Adrenal gland (tissue), 9 donors: ENCODE measurements at regions not wholly inside any gene's neighbourhood (a gene's known extent, or its start where the extent isn't known, plus 50 kb on each side); places are given as distances from the start of the nearest gene placed in this dataset.

ENCODE experiments used
- DNase-seq, 7 donors: peaks; one replicate each; pipeline ENCODE4 v3.0.0-alpha.2; 2019 to 2020
- H3K27ac ChIP-seq, 5 donors: fragments of 200-600 bp; sonication (generic) in 4 of 5; 1 replicate in 3 of 5; 2 replicates in 2 of 5; pipeline versions ENCODE4 v1.5.1 to v1.8.0; 2016 to 2020; ENCODE audit warnings: mild to moderate bottlenecking in 1 of 5
- H3K27me3 ChIP-seq: fragments of 200-600 bp; 2 replicates; pipeline ENCODE4 v1.8.0; 2021
- H3K36me3 ChIP-seq, 2 donors: fragments of 200-600 bp; replicated peaks in 1 of 2; 1 replicate in 1 of 2; 2 replicates in 1 of 2; pipeline versions ENCODE4 v1.5.1 to v1.8.0; 2018 to 2022
- H3K4me1 ChIP-seq, 2 donors: fragments of 200-600 bp; replicated peaks in 1 of 2; 1 replicate in 1 of 2; 2 replicates in 1 of 2; pipeline versions ENCODE4 v1.5.1 to v1.8.0; 2018 to 2021
- H3K4me3 ChIP-seq, 4 donors: fragments of 200-600 bp; sonication (generic) in 3 of 4; one replicate each; pipeline ENCODE4 v1.5.1; 2016 to 2018
- H3K9me3 ChIP-seq, 3 donors: fragments of 200-600 bp; sonication (generic) in 1 of 3; replicated peaks in 1 of 3; 1 replicate in 2 of 3; 2 replicates in 1 of 3; pipeline versions ENCODE4 v1.5.1 to v1.8.0; 2016 to 2021
- POLR2A ChIP-seq, 2 donors: fragments of 450-650 bp; IDR thresholded peaks; one replicate each; pipeline ENCODE4 v1.6.1; 2017; ENCODE audit warnings: antibody characterized with exemption in 2 of 2, mild to moderate bottlenecking in 2 of 2, moderate library complexity in 1 of 2
- WGBS, 4 donors: extraction: QIAGEN DNeasy Blood & Tissue Kit in 2 of 4; methylation state at CpG; one replicate each; pipeline versions ENCODE4 v1.1.5 to v1.1.7; 2013 to 2017; 5-methylcytosine and 5-hydroxymethylcytosine counted together
- intact Hi-C, 2 donors: fragments of 100-400 bp; cut with DNase I; formaldehyde crosslinking; loops; one replicate each; pipeline versions ENCODE4 v1.14.1 to v1.15.0; 2022 to 2023
- TF ChIP-seq, protein P1 (sequence below), 6 experiments: fragments of 450-650 bp in 4 of 6; fragments of 200-600 bp in 2 of 6; sonication (generic) in 1 of 6; IDR thresholded peaks; 1 replicate in 5 of 6; 2 replicates in 1 of 6; pipeline versions ENCODE4 v1.5.1 to v1.8.0; 2016 to 2021; ENCODE audit warnings: antibody characterized with exemption in 6 of 6, mild to moderate bottlenecking in 2 of 6, moderate library complexity in 1 of 6
- donor health status: healthy with polysubstance abuse.
- donor health status: Bipolar disorder and iron deficiency.
- donor health status: DM: yes; HTN: yes; CAD: no.
- donor health status: DM: no; HTN: no; CAD: no.
- donor health status: DM: no; HTN: no; CAD: no.

DNA sequence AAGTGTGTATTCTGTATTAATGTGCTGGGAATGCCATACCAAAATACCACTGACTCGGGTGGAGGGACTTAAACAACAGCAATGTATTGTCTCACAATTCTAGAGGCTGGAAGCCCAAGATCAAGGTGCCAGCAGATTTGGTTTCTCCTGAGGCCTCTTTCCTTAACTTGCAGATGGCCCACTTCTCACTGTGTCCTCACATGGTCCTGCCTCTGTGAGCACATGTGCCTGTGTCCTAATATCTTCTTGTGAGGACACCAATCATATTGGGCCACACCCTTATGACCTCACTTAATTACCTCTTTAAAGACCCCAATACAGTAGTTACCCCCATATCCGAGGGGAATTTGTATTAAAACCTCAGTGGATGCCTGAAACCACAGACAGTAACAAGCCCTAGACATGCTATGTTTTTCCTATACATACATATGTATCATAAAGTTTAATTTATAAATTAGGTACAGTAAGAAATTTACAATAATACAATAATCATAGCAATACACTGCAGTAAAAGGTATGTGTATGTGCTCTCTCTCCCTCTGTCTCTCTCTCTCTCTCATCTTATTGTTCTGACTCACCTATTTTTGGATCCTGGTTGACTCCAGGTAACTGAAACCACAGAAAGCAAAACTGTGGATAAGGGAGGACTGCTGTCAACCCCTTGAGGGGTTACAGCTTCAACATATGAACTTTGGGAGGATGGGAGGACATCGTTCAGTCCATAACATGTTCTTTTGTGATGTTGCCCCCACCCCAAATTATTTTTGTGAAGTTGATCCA, 174.3 kb downstream of the IRS2 start:
- H3K36me3 ChIP-seq, result no peaks in the 10 kb centered on the region
- H3K27me3 ChIP-seq, result no peaks in the 10 kb centered on the region
- no peaks in the 10 kb centered on the region for H3K9me3 ChIP-seq
- H3K4me1 ChIP-seq, result no peaks in the 10 kb centered on the region
- 75 to 90% (median 87%) methylated on average over 3 of the region's 3 CpGs for WGBS, 4 donors
- TF ChIP-seq, protein P1, sequence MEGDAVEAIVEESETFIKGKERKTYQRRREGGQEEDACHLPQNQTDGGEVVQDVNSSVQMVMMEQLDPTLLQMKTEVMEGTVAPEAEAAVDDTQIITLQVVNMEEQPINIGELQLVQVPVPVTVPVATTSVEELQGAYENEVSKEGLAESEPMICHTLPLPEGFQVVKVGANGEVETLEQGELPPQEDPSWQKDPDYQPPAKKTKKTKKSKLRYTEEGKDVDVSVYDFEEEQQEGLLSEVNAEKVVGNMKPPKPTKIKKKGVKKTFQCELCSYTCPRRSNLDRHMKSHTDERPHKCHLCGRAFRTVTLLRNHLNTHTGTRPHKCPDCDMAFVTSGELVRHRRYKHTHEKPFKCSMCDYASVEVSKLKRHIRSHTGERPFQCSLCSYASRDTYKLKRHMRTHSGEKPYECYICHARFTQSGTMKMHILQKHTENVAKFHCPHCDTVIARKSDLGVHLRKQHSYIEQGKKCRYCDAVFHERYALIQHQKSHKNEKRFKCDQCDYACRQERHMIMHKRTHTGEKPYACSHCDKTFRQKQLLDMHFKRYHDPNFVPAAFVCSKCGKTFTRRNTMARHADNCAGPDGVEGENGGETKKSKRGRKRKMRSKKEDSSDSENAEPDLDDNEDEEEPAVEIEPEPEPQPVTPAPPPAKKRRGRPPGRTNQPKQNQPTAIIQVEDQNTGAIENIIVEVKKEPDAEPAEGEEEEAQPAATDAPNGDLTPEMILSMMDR (IDR thresholded peaks at IDR 0.05), result no peak
- no peak for TF ChIP-seq POLR2A (IDR thresholded peaks at IDR 0.05)
- DNase-seq, result no peak
- intact Hi-C loops, result no loop called here
- no peak overlapping the region for H3K4me3 ChIP-seq
- H3K27ac ChIP-seq, result no peak overlapping the region

DNA sequence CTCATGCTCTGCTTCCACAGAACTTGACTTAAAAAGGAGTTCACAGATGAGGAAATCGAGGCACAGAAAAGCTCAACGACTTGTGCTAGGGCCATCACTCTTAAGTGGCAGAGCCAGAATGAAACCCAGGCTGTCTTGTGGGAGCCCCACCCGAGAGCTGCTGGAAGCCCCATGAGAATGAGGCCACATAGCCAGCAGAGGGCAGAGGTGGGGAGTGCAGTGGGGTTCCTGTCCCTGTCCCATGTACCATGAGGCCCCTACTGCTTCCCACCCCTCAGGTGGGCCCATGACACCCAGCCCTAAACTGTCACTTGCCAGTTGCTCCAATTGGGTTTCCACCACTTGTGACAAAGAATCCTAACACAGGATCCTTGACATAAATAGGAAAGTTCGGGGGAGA, 175.9 kb downstream of the IRS2 start:
- Histone ChIP-seq H3K36me3 (no peaks in the 10 kb centered on the region), H3K9me3 (no peaks in the 10 kb centered on the region), H3K27me3 (no peaks in the 10 kb centered on the region), H3K27ac (no peak overlapping the region), H3K4me3 (no peak overlapping the region), H3K4me1 (no peaks in the 10 kb centered on the region)
- intact Hi-C loops, result no loop called here
- 48 to 73% (median 56%) methylated on average over 3 to 4 of the region's 4 CpGs for WGBS, 4 donors
- DNase-seq, result peak in 6 of 7 donors; percentile 16 to 58 (median 42)
- TF ChIP-seq, protein P1 (IDR thresholded peaks at IDR 0.05), result peak in 5 of 6 experiments; percentile 18 to 46 (median 42)
- no peak for TF ChIP-seq POLR2A (IDR thresholded peaks at IDR 0.05)

DNA sequence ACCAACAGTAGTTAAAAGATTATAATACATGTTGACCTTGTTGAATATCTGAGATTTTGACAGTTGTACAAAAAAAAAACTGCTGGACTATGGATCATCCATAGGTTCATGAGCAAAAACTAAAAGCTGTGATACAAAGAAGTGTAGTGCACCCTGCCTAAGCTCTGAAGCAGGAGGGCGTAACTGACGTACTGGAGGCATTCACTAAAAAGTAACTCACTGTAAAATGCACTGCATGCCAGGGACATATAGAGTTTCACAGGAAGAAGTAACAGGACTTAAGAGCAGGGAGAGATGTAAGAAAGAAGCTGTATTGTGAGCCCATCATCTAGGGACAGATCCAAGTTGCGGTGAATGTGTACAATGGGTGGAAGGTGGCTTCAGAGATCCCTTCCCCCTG, 177.9 kb downstream of the IRS2 start:
- H3K4me1 ChIP-seq, result no peaks in the 10 kb centered on the region
- WGBS, 4 donors, result 81 to 94% (median 92%) methylated on average over 3 of the region's 3 CpGs
- H3K27me3 ChIP-seq, result no peaks in the 10 kb centered on the region
- H3K9me3 ChIP-seq, result no peaks in the 10 kb centered on the region
- H3K4me3 ChIP-seq, result no peak overlapping the region
- intact Hi-C loops, result no loop called here
- DNase-seq, result no peak
- H3K27ac ChIP-seq, result no peak overlapping the region
- no peak for TF ChIP-seq POLR2A (IDR thresholded peaks at IDR 0.05)
- TF ChIP-seq, protein P1 (IDR thresholded peaks at IDR 0.05), result no peak
- no peaks in the 10 kb centered on the region for H3K36me3 ChIP-seq

DNA sequence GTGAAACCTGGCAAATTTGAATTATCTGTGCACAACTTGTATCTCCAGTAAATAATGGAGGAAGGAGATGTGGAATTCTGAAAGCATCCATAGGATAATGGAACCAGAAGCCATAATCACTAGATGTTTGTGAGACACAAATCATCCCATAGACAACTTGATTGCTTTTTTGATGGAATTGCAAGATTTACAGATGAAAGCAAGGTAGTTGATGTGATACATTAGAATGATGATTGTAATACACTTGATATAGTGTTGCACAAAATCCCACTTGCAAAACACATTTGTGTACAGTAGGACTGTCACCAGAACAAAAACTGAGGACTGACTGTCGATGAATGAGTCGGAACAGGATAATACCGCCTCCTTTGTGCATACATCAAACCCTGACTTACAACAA, 178.3 kb downstream of the IRS2 start:
- WGBS, 4 donors, result 86 to 96% (median 91%) methylated on average over 3 of the region's 3 CpGs
- intact Hi-C loops, result no loop called here

More for the DNA sequence above, 178.3 kb downstream of the IRS2 start:
- no peak for DNase-seq
- Histone ChIP-seq H3K4me3 (no peak overlapping the region), H3K9me3 (no peaks in the 10 kb centered on the region), H3K27me3 (no peaks in the 10 kb centered on the region), H3K27ac (no peak overlapping the region), H3K36me3 (no peaks in the 10 kb centered on the region), H3K4me1 (no peaks in the 10 kb centered on the region)
- TF ChIP-seq, protein P1 (IDR thresholded peaks at IDR 0.05), result no peak
- TF ChIP-seq POLR2A (IDR thresholded peaks at IDR 0.05), result no peak
